ENCODE measurements at regions not wholly inside any gene's neighbourhood (a gene's known extent, or its start where the extent isn't known, plus 50 kb on each side); places are given as distances from the start of the nearest gene placed in this dataset.

- DNase-seq (ENCODE audit: low read depth) = no peak
These were observed 86.2 kb upstream of the HTR2A start for GRCh38 chr13:46982856-46983582.

- no peak for DNase-seq (ENCODE audit: low read depth)
These were observed 78.3 kb upstream of the HTR2A start for GRCh38 chr13:46975173-46975572.

DNA sequence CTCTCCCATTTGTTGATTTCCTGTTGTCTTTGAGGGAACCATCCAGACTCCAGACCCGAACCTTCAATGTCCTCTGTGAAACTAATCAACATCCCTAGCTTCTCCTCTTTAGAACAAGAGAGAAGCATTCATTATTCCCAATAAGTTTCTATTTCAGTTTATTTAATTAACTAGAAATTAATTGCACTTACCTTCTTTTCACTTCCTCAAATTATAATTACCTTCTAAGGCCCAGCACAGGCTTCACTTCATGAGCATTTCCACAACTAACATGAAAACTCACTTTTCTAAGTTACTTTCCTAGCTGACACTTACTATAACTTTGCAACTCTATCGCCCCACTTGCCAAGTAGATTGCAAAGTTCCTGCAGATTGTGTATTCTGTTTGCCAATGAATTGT lies 71.6 kb upstream of the HTR2A start:
- no peak for DNase-seq (ENCODE audit: low read depth)

- DNase-seq (ENCODE audit: low read depth) = peak; percentile 64
These were observed 68.1 kb upstream of the HTR2A start for GRCh38 chr13:46964789-46965527.

- DNase-seq (ENCODE audit: low read depth) = no peak
These were observed 67.1 kb upstream of the HTR2A start for GRCh38 chr13:46963904-46964303.

DNA sequence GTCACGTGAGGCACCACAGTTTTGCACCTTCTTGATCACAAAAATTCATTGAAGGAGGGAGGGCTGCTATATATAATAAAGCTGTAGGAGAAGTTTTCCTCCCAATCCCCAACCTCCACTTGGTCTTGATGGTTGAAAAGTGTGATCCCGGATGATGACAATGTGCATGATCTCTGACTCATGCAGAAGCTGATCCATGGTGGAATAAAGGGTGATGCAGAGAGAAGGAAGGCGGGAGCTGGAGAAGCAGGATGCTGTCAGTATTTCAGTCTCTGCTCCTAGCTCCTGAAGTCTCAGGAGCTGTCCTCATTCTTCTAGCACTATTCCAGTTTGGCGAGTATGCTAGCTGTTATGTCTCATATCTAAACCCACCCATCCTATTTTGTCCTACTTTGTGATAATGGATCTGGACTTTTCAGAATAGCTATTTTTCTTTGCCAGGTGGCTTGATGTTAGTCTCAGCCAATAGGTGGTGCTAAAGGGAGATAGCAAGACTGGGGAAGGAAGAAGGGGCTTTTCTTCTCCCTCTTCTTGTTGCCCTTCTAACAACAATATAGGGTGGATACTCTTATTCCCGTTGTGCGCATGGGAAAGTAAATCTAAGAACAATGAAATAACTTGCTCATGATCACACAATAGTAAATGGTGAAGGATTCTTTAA lies 65.6 kb upstream of the HTR2A start:
- DNase-seq (ENCODE audit: low read depth) = peak; percentile 85

DNA sequence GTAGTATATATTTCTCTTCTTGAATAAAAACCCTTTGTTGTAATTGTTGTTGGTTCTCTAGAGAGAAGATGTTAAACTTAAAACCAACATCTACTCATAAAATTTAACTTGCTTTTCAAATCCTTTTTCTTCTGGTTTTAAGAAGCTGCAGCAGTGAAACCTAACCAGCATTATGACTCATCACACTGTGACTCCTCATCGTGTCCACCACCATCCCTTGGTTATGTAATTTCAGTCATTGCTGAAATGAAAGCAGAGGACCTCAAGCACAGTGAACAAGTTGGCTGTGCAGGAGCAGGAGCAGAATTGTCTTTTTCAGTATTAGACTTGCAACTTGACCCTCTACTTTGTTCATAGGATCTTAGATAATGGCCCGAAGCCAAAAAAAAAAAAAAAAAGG lies 64.9 kb upstream of the HTR2A start:
- peak; percentile 89 for DNase-seq (ENCODE audit: low read depth)

GRCh38 chr13:46953941-46954340 lies 57.1 kb upstream of the HTR2A start:
- DNase-seq (ENCODE audit: low read depth) = no peak

DNA sequence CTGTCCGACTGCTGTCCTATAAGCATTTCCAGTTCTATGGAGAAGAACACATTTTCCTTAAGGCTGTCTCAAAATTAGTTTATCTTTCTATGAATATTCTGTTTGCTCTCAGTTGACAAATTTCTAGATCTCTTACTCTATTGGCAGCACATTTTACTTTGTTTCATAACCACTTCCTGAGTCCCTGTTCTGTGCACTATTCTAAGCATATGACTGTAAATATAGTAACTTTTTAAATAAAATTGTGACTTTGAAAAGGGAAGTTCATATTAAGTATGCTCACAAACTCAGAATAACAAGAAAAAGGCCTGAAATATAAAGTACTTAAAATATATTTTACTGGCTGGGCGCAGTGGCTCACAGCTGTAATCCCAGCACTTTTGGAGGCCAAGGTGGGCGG lies 56.5 kb upstream of the HTR2A start:
- DNase-seq (ENCODE audit: low read depth) = no peak

DNA sequence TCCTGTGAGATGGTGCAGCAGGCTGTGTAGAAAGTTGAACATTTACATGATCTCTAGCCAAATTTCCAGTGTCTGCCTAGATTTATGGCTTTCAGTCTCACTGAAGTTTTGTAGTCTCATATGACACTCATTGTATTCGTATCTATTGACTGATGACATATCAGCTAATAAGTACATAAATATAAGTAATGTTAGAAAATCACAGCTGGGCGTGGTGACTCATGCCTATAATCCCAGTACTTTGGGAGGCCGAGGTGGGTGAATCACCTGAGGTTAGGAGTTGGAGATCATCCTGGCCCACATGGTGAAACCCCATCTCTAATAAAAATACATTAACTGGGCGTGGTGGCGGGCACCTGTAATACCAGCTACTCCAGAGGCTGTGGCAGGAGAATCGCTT lies 54.7 kb upstream of the HTR2A start:
- DNase-seq (ENCODE audit: low read depth) = peak; percentile 70

GRCh38 chr13:46949211-46949610 lies 52.4 kb upstream of the HTR2A start:
- DNase-seq (ENCODE audit: low read depth) = no peak

DNA sequence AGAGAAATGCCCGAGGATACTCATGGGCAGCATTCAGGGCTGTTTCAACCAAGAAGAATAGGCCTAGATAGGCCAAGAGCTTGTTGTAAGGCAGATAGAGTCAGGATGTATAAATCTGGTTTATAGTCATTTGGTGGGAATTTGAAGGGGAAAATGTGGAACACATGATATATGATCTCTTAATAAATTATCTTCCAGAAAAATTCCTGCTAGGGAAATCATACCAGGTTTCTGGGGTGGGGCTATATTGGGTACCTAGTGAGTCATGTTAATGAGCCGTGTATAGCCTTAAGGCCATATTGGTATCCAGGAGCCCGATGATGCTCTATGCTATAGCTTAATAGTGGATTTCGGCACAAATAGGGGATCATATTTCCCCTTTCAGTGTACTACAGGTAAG lies 51.5 kb upstream of the HTR2A start:
- DNase-seq (ENCODE audit: low read depth) = peak; percentile 37

- no peak for DNase-seq (ENCODE audit: low read depth)
These were observed 50.8 kb upstream of the HTR2A start for GRCh38 chr13:46947425-46948191.
